H1 (cell line): ENCODE measurements at regions not wholly inside any gene's neighbourhood (a gene's known extent, or its start where the extent isn't known, plus 50 kb on each side); places are given as distances from the start of the nearest gene placed in this dataset.

ENCODE experiments used
- SP4 ChIP-seq: IDR thresholded peaks from 2 replicates; pipeline ENCODE4 v1.6.1; 2012; ENCODE audit warnings: low read length, inconsistent platforms
- TBP ChIP-seq: IDR thresholded peaks from 2 replicates; pipeline ENCODE4 v1.6.1; 2011; ENCODE audit warnings: low read depth, low read length, improper control_type of control experiment

DNA sequence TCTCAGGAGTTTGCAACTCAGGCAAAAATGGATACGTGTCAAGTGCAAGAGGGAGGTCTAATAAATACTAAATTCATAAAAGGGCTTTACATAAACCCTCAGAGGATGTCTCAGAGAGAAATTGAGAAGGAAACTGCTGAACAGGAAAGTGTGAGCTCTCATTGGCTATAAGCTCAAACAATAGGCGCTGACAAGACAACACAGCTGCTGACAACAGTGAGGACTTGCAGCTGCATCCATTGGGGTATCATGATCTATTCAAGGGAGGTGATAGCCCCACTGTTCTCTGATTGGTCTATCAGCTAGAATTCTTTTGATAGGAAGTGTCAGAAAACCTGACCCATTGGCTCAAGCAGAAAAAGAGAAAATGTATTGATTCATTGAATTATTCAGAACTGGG is 187.2 kb downstream of the CBLN1 start (continued):
- TF ChIP-seq SP4 (no peak), TBP (no peak)
